Peyer's patch (tissue), 4 donors: ENCODE measurements at regions not wholly inside any gene's neighbourhood (a gene's known extent, or its start where the extent isn't known, plus 50 kb on each side); places are given as distances from the start of the nearest gene placed in this dataset.

Experiments used
- DNase-seq, 3 donors: peaks; one replicate each; pipeline ENCODE4 v3.0.0-alpha.2; 2017 to 2019
- H3K27ac ChIP-seq, 4 donors: fragments of 200-600 bp; sonication (generic); one replicate each; pipeline ENCODE4 v1.5.1; 2016 to 2019
- H3K27me3 ChIP-seq, 2 donors: fragments of 200-600 bp; sonication (generic); one replicate each; pipeline ENCODE4 v1.5.1; 2019
- H3K36me3 ChIP-seq, 3 donors: fragments of 200-600 bp; sonication (generic); one replicate each; pipeline ENCODE4 v1.5.1; 2016 to 2019
- H3K4me1 ChIP-seq, 4 donors: fragments of 200-600 bp; sonication (generic); one replicate each; pipeline ENCODE4 v1.5.1; 2016 to 2019
- H3K4me3 ChIP-seq, 4 donors: fragments of 200-600 bp; sonication (generic); 1 replicate in 3 of 4; 2 replicates in 1 of 4; pipeline ENCODE4 v1.5.1; 2016 to 2019; ENCODE audit warnings: mild to moderate bottlenecking in 1 of 4
- H3K9me3 ChIP-seq, 4 donors: fragments of 200-600 bp; sonication (generic); one replicate each; pipeline ENCODE4 v1.5.1; 2016 to 2019; ENCODE audit warnings: mild to moderate bottlenecking in 1 of 4
- POLR2A ChIP-seq, 2 donors: fragments of 450-650 bp; IDR thresholded peaks; one replicate each; pipeline ENCODE4 v1.5.1; 2017; ENCODE audit warnings: antibody characterized with exemption in 2 of 2, mild to moderate bottlenecking in 2 of 2, moderate library complexity in 2 of 2
- TF ChIP-seq, protein P1 (sequence below), 6 experiments: fragments of 450-650 bp in 4 of 6; fragments of 200-600 bp in 2 of 6; sonication (generic) in 1 of 6; IDR thresholded peaks; one replicate each; pipeline ENCODE4 v1.5.1; 2017 to 2019; ENCODE audit warnings: antibody characterized with exemption in 6 of 6, mild to moderate bottlenecking in 3 of 6, moderate library complexity in 1 of 6

DNA sequence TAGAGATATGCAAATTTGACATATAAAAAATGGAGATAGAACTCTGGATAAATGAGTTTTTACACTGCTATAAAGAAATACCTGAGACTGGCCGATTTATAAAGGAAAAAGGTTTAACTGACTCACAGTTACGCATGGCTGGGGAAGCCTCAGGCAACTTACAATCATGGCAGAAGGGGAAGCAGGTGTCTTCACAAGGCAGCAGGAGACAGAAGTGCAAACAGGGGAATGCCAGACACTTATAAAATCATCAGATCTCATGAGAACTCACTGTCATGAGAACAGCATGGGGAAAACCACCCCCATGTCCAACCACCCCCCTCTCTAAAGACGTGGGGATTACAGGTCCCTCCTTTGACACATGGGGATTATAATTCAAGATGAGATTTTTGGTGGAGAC lies 1540.2 kb upstream of the SLC39A10 start:
- no peaks in the 10 kb centered on the region for H3K36me3 ChIP-seq
- H3K9me3 ChIP-seq, result no peaks in the 10 kb centered on the region
- H3K4me3 ChIP-seq, result no peak overlapping the region
- H3K4me1 ChIP-seq, result no peaks in the 10 kb centered on the region
- no peak for DNase-seq
- TF ChIP-seq, protein P1, sequence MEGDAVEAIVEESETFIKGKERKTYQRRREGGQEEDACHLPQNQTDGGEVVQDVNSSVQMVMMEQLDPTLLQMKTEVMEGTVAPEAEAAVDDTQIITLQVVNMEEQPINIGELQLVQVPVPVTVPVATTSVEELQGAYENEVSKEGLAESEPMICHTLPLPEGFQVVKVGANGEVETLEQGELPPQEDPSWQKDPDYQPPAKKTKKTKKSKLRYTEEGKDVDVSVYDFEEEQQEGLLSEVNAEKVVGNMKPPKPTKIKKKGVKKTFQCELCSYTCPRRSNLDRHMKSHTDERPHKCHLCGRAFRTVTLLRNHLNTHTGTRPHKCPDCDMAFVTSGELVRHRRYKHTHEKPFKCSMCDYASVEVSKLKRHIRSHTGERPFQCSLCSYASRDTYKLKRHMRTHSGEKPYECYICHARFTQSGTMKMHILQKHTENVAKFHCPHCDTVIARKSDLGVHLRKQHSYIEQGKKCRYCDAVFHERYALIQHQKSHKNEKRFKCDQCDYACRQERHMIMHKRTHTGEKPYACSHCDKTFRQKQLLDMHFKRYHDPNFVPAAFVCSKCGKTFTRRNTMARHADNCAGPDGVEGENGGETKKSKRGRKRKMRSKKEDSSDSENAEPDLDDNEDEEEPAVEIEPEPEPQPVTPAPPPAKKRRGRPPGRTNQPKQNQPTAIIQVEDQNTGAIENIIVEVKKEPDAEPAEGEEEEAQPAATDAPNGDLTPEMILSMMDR (IDR thresholded peaks at IDR 0.05), result no peak
- no peak for TF ChIP-seq POLR2A (IDR thresholded peaks at IDR 0.05)
- no peaks in the 10 kb centered on the region for H3K27me3 ChIP-seq
- H3K27ac ChIP-seq, result no peak overlapping the region

DNA sequence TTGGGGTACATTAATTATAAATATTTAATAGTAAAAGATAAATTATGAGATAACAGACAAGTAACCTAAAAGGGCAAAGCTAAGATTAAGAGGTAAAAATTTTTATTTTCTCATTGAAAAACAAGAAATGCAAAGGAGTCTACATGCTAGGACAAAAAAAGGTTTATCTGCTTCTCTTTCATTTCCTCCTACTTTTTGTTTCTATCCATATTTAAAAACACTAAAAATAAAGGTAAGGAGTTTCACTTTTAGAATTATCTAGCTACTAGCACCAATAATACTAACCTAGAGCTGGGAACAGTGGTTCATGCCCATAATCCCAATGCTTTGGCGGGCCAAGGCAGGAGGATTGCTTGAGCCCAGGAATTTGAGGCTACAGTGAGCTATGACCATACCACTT lies 1551.7 kb upstream of the SLC39A10 start:
- no peak overlapping the region for H3K4me3 ChIP-seq
- no peaks in the 10 kb centered on the region for H3K27me3 ChIP-seq
- no peaks in the 10 kb centered on the region for H3K4me1 ChIP-seq
- no peak for DNase-seq
- no peak overlapping the region for H3K27ac ChIP-seq
- H3K36me3 ChIP-seq, result no peaks in the 10 kb centered on the region
- H3K9me3 ChIP-seq, result no peaks in the 10 kb centered on the region
- no peak for TF ChIP-seq POLR2A (IDR thresholded peaks at IDR 0.05)
- TF ChIP-seq, protein P1 (IDR thresholded peaks at IDR 0.05), result no peak

DNA sequence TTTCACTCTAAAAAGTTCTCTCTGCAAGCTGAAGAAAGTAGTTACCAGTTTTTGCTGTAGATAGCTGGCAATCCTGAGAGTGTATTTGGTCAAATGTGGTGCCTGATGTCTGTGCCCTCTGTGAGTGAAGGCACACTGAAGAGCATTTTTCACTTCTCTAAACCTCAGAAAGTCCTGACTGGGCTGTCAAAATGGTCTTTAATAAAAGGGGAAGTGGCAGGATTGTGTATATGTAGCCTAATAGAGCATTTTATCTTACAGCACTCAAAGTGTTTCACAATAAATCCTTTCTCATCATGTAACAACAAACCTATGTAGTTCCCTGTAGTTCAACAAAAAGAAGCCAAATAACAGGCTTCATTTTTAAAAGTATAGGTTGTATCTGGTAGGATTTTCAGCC lies 1552.3 kb upstream of the SLC39A10 start:
- Histone ChIP-seq H3K27ac (no peak overlapping the region), H3K4me3 (no peak overlapping the region), H3K9me3 (no peaks in the 10 kb centered on the region), H3K4me1 (no peaks in the 10 kb centered on the region), H3K27me3 (no peaks in the 10 kb centered on the region), H3K36me3 (no peaks in the 10 kb centered on the region)
- TF ChIP-seq, protein P1 (IDR thresholded peaks at IDR 0.05), result no peak
- no peak for TF ChIP-seq POLR2A (IDR thresholded peaks at IDR 0.05)
- DNase-seq, result no peak

DNA sequence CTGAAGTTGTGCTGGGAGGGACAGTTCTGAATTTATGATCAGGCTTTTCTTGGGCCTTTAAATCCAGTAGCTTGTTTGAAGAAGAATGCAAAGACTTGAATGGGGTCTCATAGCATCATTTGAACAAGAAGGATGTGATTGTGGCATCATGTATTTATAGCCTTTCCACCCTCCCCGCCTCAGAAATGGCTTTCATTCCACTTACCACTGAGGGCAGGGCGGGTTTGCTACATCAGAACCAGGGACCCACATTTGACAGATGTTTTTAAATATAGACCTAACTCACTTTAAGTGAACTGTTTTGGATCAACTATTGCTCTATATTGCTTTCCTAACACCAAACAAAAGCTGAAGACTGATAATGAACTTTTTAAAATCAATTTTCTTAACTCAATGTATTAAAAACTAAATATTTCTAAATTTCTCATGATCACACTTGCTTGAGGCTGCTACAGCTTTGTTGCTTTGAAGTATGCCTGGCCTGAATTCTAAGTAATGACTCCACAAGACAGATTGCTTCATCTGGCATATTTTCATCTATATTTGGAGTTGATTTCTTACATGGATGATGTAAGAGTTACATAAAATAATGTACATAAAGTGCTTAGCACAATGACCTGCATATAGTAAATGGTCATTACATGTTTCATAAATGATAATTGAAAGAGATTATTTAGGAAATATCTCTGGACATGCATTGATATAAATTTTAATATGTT lies 1552.9 kb upstream of the SLC39A10 start:
- H3K4me1 ChIP-seq, result no peaks in the 10 kb centered on the region
- no peaks in the 10 kb centered on the region for H3K27me3 ChIP-seq
- TF ChIP-seq, protein P1 (IDR thresholded peaks at IDR 0.05), result no peak
- TF ChIP-seq POLR2A (IDR thresholded peaks at IDR 0.05), result no peak
- no peak overlapping the region for H3K27ac ChIP-seq
- H3K4me3 ChIP-seq, result no peak overlapping the region
- no peaks in the 10 kb centered on the region for H3K9me3 ChIP-seq
- DNase-seq, result no peak
- no peaks in the 10 kb centered on the region for H3K36me3 ChIP-seq

DNA sequence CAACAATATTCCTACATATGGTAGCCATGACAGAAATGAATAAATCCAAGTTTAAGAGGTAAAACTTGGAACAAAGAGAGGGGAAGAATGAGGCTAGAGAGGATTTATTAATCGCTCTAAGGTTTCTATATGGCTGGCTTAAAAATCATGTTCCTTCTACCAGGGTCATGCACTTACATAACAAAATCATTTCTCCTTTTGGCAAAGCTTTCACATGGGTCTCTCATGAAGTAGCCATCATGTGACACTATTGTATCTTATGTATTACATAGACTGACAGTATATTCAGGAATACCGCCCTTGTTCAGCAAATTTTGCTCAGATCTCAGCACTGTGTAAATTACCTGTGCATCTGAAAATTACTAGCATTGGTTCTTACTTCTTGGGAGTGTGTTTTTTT lies 1554.5 kb upstream of the SLC39A10 start:
- no peak overlapping the region for H3K4me3 ChIP-seq

More for the DNA sequence above, 1554.5 kb upstream of the SLC39A10 start:
- no peak overlapping the region for H3K27ac ChIP-seq
- H3K4me1 ChIP-seq, result no peaks in the 10 kb centered on the region
- TF ChIP-seq, protein P1 (IDR thresholded peaks at IDR 0.05), result no peak
- no peak for TF ChIP-seq POLR2A (IDR thresholded peaks at IDR 0.05)
- no peak for DNase-seq
- no peaks in the 10 kb centered on the region for H3K27me3 ChIP-seq
- H3K36me3 ChIP-seq, result no peaks in the 10 kb centered on the region
- no peaks in the 10 kb centered on the region for H3K9me3 ChIP-seq
